GM12878 (cell line): ENCODE measurements at regions not wholly inside any gene's neighbourhood (a gene's known extent, or its start where the extent isn't known, plus 50 kb on each side); places are given as distances from the start of the nearest gene placed in this dataset.
"Not testable (repeated sequence)": the region's sequence is repeated elsewhere in the genome, so short reads cannot be mapped to it uniquely, and the experiment has no call there.

Experiments
- EED ChIP-seq: sonication (generic); IDR thresholded peaks from 2 replicates; pipeline ENCODE4 v1.6.1; 2016; ENCODE audit warnings: antibody characterized with exemption, low read depth
- EP300 ChIP-seq, 2 experiments: fragments of 150-350 bp in 1 of 2; IDR thresholded peaks; 2 replicates each; pipeline ENCODE4 v1.6.1; 2011 to 2012; ENCODE audit warnings: low read depth in 2 of 2, low read length in 2 of 2, borderline replicate concordance in 1 of 2, improper control_type of control experiment in 1 of 2, inconsistent platforms in 1 of 2; ENCODE audit not compliant: control insufficient read depth in 1 of 2
- EZH2 ChIP-seq: IDR thresholded peaks from 2 replicates; pipeline ENCODE4 v1.6.1; 2012; ENCODE audit warnings: low read depth, mild to moderate bottlenecking, control low read depth, inconsistent platforms, low read length, borderline replicate concordance; ENCODE audit not compliant: control insufficient read depth
- JUND ChIP-seq: IDR thresholded peaks from 2 replicates; pipeline ENCODE4 v1.6.1; 2012; ENCODE audit warnings: low read depth, mild to moderate bottlenecking, low read length, improper control_type of control experiment, moderate library complexity
- MTA2 ChIP-seq: fragments of 450-650 bp; IDR thresholded peaks from 2 replicates; pipeline ENCODE4 v1.6.1; 2016; ENCODE audit warnings: low read depth, mild to moderate bottlenecking, moderate library complexity
- POLR2A ChIP-seq: IDR thresholded peaks from 2 replicates; pipeline ENCODE4 v1.6.1; 2011; ENCODE audit warnings: low read depth, mild to moderate bottlenecking, low read length
- TARDBP ChIP-seq: IDR thresholded peaks from 2 replicates; pipeline ENCODE4 v1.6.1; 2016; ENCODE audit warnings: borderline replicate concordance
- TCF3 ChIP-seq: IDR thresholded peaks from 2 replicates; pipeline ENCODE4 v1.6.1; 2012; ENCODE audit warnings: low read depth, mild to moderate bottlenecking, low read length, borderline replicate concordance; ENCODE audit not compliant: insufficient read depth
- TF ChIP-seq, protein P1 (sequence below), 3 experiments: IDR thresholded peaks in 2 of 3; conservative IDR thresholded peaks in 1 of 3; 2 replicates each; pipeline ENCODE4 v1.5.1; 2011; ENCODE audit warnings: low read depth in 3 of 3, low read length in 3 of 3, mild to moderate bottlenecking in 3 of 3, control low read depth in 2 of 3, moderate library complexity in 2 of 3, inconsistent platforms in 1 of 3, mixed read lengths in 1 of 3; ENCODE audit not compliant: control insufficient read depth in 2 of 3, insufficient read depth in 1 of 3; ENCODE audit errors: extremely low read depth in 1 of 3
- TF ChIP-seq, protein P2 (sequence below): IDR thresholded peaks from 2 replicates; pipeline ENCODE4 v1.6.1; 2011; ENCODE audit warnings: mild to moderate bottlenecking, low read depth, low read length, moderate library complexity; ENCODE audit not compliant: insufficient replicate concordance
- TF ChIP-seq, protein P3 (sequence below): fragments of 450-650 bp; formaldehyde crosslinking; IDR thresholded peaks from 2 replicates; pipeline ENCODE4 v1.5.0; 2022; ENCODE audit warnings: mild to moderate bottlenecking, missing genetic modification characterization

DNA sequence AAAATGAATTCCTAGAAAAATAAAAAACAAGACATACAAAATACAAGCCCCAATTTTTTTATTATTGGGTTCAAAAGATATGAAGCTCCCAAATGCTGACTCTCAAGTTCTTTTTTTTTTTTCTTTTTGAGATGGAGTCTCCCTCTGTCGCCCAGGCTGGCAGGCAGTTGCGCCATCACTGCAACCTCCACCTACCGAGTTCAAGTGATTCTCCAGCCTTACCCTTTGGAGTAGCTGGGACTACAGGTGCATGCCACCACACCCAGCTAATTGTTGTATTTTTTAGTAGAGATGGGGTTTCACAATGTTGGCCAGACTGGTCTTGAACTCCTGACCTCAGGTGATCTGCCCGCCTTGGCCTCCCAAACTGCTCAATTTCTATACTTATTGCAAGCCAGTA, 600.6 kb downstream of the BCOR start:
- TF ChIP-seq, protein P1, sequence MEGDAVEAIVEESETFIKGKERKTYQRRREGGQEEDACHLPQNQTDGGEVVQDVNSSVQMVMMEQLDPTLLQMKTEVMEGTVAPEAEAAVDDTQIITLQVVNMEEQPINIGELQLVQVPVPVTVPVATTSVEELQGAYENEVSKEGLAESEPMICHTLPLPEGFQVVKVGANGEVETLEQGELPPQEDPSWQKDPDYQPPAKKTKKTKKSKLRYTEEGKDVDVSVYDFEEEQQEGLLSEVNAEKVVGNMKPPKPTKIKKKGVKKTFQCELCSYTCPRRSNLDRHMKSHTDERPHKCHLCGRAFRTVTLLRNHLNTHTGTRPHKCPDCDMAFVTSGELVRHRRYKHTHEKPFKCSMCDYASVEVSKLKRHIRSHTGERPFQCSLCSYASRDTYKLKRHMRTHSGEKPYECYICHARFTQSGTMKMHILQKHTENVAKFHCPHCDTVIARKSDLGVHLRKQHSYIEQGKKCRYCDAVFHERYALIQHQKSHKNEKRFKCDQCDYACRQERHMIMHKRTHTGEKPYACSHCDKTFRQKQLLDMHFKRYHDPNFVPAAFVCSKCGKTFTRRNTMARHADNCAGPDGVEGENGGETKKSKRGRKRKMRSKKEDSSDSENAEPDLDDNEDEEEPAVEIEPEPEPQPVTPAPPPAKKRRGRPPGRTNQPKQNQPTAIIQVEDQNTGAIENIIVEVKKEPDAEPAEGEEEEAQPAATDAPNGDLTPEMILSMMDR (IDR thresholded peaks at IDR 0.05 in 2 of 3, conservative IDR thresholded peaks at IDR 0.05 in 1 of 3; ENCODE audit: control insufficient read depth in 2 of 3, extremely low read depth in 1 of 3, insufficient read depth in 1 of 3, low read depth in 3 of 3, low read length in 3 of 3), result not testable (repeated sequence)
- TF ChIP-seq, protein P2, sequence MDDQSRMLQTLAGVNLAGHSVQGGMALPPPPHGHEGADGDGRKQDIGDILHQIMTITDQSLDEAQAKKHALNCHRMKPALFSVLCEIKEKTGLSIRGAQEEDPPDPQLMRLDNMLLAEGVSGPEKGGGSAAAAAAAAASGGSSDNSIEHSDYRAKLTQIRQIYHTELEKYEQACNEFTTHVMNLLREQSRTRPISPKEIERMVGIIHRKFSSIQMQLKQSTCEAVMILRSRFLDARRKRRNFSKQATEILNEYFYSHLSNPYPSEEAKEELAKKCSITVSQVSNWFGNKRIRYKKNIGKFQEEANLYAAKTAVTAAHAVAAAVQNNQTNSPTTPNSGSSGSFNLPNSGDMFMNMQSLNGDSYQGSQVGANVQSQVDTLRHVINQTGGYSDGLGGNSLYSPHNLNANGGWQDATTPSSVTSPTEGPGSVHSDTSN, result not testable (repeated sequence)
- not testable (repeated sequence) for TF ChIP-seq EZH2; MTA2; EP300 (IDR thresholded peaks at IDR 0.05; ENCODE audit: borderline replicate concordance in 1 of 2, control insufficient read depth in 1 of 2, low read depth in 2 of 2, low read length in 2 of 2); POLR2A; EED; TARDBP; JUND; TCF3
- TF ChIP-seq, protein P3, sequence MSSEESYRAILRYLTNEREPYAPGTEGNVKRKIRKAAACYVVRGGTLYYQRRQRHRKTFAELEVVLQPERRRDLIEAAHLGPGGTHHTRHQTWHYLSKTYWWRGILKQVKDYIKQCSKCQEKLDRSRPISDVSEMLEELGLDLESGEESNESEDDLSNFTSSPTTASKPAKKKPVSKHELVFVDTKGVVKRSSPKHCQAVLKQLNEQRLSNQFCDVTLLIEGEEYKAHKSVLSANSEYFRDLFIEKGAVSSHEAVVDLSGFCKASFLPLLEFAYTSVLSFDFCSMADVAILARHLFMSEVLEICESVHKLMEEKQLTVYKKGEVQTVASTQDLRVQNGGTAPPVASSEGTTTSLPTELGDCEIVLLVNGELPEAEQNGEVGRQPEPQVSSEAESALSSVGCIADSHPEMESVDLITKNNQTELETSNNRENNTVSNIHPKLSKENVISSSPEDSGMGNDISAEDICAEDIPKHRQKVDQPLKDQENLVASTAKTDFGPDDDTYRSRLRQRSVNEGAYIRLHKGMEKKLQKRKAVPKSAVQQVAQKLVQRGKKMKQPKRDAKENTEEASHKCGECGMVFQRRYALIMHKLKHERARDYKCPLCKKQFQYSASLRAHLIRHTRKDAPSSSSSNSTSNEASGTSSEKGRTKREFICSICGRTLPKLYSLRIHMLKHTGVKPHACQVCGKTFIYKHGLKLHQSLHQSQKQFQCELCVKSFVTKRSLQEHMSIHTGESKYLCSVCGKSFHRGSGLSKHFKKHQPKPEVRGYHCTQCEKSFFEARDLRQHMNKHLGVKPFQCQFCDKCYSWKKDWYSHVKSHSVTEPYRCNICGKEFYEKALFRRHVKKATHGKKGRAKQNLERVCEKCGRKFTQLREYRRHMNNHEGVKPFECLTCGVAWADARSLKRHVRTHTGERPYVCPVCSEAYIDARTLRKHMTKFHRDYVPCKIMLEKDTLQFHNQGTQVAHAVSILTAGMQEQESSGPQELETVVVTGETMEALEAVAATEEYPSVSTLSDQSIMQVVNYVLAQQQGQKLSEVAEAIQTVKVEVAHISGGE, result not testable (repeated sequence)
